SK-N-MC (cell line): ENCODE measurements at regions not wholly inside any gene's neighbourhood (a gene's known extent, or its start where the extent isn't known, plus 50 kb on each side); places are given as distances from the start of the nearest gene placed in this dataset.

Experiments used
- EZH2 ChIP-seq: fragments of 200-600 bp; sonication (generic); IDR thresholded peaks from one replicate; pipeline ENCODE4 v1.6.1; 2017; ENCODE audit warnings: antibody characterized with exemption
- FOXP2 ChIP-seq: optimal IDR thresholded peaks from 2 replicates; pipeline ENCODE3; 2011; ENCODE audit warnings: mild to moderate bottlenecking, moderate library complexity; ENCODE audit not compliant: insufficient read depth; ENCODE audit errors: extremely low read length, control extremely low read depth
- POLR2AphosphoS5 ChIP-seq: IDR thresholded peaks from 2 replicates; pipeline ENCODE4 v1.6.1; 2012; ENCODE audit warnings: mild to moderate bottlenecking, low read depth, low read length, borderline replicate concordance

- TF ChIP-seq EZH2, result no peak
- TF ChIP-seq POLR2AphosphoS5, result no peak
- TF ChIP-seq FOXP2, result no peak
These were observed 380.8 kb downstream of the NDFIP2 start for GRCh38 chr13:79861731-79862130.
